HG02885 (cell line): ENCODE measurements at regions not wholly inside any gene's neighbourhood (a gene's known extent, or its start where the extent isn't known, plus 50 kb on each side); places are given as distances from the start of the nearest gene placed in this dataset.
"Not testable (repeated sequence)": the region's sequence is repeated elsewhere in the genome, so short reads cannot be mapped to it uniquely, and the experiment has no call there.

Experiments
- ATAC-seq: cut with Tn5 transposase; IDR thresholded peaks from one replicate; pipeline ENCODE4 v1.9.1; 2021; ENCODE audit warnings: mild to moderate bottlenecking; ENCODE audit not compliant: unreplicated experiment, poor library complexity

DNA sequence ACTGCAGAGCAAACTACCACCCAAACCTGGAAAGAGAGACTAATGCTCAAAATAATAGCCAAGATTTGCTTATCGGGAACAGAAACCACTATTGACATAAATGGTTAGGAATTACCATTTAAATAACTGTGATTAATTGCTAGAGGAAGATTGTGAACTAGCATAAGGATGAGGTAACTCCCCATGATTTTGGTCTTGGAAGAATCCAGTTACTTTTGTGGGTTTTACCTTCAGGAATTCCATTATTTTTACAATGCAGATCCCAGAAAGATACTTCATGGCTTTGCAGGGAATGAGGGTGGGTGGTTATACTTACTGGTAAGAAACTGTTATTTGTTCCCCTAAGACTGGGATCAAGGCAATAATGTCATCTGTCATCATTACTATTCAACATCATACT is 652.9 kb upstream of the FLRT2 start:
- ATAC-seq: no peak

DNA sequence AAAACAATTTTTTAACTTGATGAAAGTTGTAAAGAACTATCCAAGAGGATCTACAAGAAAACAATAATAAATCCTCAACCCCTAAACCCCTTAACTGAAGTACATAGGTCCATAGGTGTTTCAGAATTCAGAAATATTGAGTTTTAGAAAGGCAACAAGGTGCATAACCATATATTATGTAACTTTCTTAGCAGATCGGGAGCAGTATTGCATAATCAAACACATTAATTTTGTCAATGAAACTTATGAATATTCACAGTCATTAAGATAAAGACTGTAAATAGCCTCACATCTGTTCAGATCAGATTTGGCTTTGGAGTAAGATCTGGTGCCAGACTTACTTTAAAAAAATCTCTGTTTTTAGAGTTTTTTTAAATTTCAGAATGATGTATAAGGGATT is 647.1 kb upstream of the FLRT2 start:
- no peak for ATAC-seq

DNA sequence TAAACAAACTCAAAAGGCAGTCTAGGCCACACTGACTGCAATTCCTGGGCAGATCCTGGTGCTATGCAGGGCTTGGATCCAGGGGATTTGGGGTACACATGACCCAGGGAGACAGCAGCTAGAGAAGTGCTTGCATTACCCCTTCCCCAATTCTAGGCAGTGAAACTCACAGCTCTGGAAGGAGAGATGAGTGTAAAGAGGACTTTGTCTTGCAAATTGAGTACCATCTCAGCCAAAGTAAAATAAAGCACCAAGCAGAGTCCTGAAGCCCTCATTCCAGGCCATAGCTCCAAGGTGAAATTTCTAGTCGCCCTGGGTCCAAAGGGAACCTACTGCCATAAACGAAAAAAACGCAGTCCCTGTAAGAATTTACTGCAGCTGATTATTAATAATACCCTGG is 644.9 kb upstream of the FLRT2 start:
- ATAC-seq: no peak

DNA sequence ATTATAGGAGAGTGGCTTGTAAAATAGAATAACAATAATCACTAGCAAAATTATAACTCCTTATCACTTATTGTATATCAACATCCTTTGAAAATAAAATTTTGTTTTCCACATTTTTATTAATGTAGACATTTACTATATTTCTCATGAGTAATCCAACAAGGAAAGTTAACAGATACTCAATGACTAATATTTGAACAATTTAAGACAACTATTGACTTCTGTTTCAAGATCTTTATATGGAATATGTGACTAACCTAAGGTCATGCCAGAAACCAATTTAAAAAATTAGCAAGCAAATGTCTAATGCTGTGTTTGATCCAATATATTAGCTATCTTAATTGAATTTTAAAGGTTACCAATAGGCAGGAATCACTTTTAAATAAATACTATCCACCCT is 638.5 kb upstream of the FLRT2 start:
- no peak for ATAC-seq

DNA sequence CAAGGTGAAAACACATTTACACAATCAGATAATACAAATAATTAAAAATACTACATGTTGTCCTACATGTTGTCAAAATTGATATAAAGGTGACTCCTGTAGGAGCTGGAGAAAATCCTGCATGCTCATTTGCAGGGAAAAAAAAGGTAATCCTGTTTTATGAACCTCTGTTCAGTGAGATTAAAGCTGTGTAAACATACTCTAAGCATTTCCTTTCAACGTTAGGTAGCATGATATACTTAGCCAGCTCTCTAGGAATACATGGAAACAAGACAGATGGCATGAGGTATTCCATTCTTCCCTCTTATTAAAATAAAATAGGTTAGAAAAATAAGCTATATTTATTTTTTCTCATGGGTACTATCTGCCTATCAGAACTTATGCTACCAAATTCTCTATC is 635.7 kb upstream of the FLRT2 start:
- ATAC-seq: no peak

DNA sequence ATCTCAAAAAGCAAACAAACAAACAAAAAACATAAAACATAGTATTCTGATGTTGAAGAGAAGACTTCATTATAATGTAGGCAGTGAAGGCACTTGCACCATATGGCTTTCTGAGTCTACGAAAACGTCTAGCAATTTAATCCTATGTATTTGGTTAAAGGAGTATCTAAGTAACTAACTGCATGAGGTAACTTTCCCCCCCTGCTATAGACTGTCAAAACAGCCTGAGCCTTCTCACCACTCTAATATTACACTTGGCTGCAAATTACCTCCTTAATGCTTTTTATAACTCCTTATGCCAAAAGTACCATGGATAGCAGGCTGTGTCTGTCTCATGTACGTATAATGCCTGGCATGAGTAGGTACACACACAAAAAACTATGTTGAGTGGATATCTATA is 607.6 kb upstream of the FLRT2 start:
- ATAC-seq: no peak

DNA sequence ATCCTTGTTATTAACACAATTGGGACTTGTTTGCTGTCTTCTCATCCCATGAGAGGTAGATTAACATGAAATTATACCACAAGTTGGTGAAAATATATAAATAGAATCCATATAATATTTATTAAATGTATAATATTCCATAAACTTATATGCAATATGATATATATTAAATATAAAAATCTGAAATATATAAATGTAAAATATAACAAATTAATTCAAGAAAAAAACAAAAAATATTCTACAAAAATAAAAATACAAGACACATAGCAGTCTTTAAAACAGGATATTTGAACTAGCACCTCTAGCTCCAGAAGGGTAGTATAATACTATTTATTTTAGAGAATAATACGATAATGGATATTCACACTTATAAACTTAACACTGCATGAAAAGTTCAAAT is 603.3 kb upstream of the FLRT2 start:
- no peak for ATAC-seq

DNA sequence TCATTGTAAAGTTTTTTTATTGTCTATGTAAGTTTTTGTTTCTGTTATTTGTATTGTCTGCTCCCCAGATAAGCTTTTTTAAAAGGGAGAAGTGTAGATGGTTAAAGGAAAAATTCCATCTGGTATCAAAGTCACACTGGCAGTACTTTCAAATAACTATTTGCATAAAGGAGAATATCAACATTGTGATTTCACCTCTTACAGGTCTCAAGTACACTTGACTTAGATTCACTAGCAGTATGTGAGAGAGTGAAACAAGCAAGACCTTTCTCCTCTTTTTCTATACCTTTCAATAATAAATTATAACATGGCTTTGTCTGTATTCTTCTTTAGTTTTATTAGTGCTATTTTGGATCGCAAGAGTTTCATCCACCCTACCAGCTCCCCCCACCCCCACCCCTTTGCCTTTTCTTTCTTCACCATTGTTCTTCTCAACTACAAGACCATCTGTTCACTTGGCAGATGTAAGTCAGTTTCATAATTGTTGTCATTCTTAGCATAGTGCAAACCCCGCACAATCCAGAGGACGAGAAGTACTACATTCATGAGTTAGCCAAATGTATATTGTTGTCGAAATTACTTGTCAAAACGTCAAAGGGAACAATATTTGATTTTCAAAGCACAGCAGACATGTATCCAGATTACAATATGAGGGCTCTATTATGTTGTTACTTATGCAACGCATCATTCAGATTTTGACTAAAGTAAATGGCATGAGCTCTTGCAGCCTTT is 602.7 kb upstream of the FLRT2 start:
- ATAC-seq: no peak

DNA sequence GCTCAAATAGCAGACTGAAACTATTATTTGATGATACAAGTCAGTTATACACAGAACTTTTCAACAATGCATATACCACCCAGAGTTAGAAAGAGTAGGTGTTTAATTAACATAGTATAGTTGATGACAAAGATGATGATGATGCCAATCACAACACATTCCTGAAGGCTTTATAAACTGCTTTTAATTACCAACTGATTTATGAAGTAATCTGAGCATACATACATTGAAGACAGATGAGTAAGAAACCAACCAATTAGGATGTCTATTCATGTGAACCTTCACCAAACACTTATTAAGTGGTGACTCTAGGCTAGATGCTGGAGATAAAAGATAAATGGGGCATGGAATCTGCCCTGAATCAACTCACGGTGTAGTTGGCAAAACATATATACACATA is 600.9 kb upstream of the FLRT2 start:
- ATAC-seq: no peak

DNA sequence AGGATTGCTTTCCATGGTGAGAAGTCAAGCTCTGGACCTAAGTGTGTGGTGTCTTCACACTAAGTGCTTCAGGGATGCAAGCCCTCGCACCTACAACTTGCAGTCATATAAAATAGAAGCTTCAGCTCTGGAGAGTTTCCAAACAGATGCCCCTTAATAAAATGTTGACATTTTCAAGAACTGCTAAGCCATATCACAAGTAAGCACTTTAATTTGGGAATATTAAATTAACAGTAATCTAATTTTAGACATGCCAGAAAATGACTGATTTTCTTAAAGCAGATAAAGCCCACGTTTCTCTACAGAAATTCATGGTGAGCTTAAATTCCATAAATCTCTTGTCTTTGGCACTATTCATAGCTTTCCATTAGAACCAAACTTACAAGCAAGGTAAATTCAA is 600.1 kb upstream of the FLRT2 start:
- ATAC-seq: no peak

DNA sequence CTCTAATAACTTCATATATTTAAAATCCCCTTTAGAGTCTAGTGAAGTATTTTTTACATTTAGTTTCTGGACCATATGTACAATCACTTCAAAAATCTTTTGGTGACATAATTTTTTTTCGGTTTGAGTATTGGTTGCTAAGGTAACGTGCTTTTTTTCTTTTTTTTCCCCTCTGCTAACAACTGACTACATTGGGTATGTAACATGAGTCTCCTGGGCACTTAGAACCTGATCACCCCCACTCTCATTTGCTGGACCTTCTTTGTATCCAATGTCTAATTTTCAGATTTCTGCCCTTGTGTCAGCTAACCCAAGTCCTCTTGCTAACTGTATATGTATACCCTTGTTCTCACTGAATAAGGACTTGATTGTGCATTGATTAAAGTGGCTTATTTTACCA is 592.9 kb upstream of the FLRT2 start:
- ATAC-seq: no peak

DNA sequence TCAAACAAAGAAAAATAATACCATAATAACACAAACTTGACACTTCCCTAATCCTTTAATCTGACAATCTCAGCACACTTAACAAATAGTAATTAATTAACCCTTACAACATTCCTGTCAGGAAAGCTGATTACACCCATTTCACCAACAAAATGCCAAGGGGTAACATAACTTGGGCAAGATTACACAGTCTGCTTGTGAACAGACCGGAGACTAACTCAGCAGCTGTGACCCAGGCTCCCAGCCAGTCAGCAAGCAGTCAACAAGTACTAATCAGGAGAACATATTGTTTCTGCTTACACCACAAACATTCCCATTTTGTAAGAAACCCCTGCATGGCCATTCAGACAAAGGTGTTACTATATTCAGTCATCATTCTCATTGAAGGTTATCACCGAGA is 592.5 kb upstream of the FLRT2 start:
- no peak for ATAC-seq

DNA sequence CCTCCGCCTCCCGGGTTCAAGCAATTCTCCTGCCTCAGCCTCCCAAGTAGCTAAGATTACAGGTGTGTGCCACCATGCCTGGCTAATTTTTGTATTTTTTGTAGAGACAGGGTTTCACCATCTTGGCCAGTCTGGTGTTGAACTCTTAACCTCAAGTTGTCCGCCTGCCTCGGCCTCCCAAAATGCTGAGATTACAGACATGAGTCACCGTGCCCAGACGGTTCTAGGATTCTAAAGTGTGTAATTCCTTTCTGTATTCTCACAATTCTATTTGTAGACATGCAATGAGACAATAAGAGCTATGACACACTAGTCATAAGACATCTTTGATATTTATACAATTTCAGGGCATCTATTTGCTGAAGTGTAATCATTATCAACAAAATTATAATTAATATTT is 585.0 kb upstream of the FLRT2 start:
- not testable (repeated sequence) for ATAC-seq

DNA sequence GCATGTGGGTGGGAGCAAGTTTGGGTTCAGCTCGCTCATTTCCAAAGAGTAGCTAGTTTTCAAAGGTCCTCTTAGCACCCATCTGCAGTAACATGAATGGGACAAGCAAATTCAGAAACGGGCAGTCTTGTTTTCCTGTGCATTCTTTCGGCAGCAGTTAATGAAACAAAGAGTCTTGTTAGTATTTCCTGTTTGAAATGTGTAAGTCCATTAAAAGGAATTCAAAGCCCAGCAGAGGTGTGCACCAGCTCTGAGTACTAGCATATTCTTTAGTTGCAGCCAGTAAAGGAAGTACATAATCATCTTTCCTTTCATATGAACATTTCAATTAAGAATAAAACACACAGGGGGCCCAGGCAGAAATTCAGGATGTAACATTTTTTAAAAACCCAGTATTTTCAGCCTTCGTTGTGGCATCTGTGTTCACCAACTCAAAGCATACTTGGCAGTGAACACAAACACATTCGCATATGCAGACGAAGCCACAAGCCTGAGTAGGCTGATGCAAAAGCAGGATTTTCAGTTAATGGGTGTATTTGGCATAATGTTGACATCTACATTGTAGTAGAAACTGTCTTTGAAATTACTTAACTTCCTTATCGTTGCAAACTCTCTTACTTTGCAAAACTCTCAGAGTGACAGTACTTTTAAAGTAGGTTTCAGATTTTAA is 570.0 kb upstream of the FLRT2 start:
- no peak for ATAC-seq

DNA sequence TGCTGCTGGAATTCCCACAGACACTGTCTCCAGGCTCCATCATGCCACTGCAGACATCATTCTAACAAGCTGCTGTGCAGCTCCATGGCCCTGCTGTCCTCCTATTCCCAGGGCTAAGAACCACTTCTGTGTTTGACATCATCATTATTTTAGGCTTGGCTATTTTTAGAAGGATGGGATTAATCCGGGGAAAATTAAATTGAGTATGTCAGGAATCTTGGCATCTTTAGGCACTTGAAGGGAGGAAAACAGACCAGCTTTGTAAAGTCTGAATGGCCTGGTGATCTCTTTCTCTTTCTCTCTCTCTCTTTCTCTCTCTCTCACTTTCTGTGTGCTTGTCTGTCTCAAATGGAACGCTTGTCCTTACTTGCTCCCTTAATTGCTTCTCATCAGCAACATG is 568.3 kb upstream of the FLRT2 start:
- no peak for ATAC-seq

DNA sequence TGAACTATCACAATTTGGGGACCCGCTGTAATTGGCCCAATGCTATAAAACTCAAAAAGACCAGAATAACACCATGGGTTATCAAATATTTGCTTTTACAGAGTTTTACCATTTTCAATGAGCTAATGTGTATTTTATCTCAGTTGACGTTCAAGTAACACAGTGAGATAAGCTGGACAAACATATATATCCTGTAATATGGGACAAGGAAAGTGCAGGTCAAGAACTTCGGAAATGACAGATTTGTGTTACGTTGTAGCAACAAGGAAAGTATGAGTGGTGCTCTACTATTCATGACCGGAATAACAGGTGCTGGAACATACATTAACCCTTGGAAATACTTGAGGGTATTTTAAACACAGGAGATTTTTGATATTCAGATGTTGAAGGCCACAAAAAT is 566.4 kb upstream of the FLRT2 start:
- ATAC-seq: no peak

DNA sequence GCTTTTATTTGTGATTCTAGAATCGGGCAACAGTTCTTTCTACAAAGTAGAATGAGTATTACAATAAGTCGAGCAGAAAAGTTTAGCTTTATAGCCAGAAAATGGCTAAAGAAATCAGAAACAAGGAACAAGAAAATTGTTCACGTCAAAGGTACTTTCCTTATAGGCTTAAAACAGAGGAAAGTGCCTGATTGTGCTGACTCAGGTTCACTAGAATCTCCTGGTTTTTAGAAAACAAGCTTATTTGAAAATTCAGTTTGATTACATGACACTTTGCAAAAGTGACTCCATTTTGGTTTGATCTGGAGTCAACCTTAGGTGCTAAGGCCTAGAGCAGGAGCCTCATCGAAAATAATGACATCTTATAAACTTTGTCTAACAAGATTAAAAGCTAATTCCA is 564.7 kb upstream of the FLRT2 start:
- ATAC-seq: no peak

DNA sequence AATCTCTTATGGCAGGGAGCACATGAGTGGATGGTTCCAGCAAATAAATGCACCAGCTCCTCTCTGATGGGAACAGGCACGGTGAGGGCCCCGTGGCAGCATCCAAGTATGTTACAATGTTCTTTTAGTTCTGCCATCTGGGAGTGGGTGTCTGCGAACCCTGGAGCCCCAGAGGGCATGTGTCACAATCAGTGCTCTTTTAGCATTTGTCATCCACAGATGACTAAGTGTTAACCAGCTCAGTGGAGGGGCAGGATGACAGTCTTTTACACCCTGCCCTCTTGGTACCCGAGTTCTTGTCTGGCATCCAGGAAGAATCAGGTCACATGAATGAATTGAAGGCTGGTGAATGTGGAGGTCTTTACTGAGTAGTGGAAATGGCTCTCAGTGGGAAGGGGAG is 560.4 kb upstream of the FLRT2 start:
- no peak for ATAC-seq

DNA sequence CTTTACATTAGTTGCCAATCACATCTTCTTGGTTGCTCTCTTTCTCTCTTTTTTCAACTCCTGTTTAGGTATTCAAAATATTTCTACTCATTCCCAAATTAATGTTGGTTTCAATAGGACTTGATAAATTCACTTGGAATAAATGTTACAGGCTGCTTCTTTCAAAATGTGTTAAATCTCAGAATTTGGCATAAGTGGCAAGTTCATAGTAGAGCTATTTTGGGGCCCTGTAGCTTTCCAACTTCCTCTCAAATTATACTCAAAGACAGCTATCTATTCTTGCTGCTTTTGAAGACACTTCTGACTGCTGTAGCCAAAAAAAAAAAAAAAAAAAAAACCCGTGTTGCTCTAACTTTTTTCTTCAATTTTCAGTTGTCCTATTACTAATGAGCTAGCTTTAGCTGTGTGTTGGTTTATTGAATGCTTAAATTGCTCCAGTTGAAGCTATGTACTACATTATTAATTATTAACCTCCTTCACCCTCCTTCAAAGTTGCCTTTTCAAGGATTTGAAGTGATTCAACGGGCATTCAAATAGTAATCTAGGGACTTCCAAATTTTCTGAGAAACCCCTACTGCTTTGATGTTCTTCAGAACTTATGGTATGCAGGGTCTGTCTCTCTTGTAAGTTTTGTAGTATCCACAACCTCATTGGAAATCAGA is 554.6 kb upstream of the FLRT2 start:
- ATAC-seq: no peak

DNA sequence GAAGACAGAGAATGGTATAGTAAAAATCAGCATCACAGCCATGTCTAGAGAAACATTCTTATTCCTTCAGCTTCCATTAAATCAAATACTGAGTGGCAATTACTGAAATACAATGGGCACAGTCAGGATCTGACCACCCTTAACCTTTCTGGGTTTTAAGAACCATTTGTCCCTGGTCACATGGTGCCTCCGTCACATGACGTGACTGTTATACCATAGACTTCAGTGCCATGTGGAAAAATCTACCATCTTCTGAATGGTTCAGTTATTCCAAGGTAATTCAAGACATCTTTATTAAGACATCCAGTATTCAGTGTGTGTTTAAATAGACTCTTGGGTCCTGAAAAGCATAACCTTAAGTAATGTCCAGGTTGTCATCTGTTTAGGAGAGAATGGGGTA is 553.1 kb upstream of the FLRT2 start:
- no peak for ATAC-seq

DNA sequence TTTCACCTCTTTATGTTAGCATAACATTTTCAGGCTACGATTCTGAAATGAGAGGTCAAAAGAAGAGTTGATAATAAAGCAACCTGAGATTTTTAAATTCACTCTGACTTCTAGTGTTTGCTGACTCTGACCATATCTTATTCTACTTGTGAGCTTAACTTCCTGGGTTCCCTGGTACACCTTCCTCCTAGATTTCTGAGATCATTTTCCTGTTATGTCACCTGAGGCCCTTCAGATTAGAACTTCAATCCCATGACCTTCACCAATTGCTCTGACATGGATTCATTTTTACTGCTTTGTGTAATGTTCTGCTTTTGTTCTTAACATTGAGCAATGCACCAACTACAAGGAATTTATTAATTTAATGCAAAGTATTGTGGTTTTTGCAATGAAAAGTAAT is 542.9 kb upstream of the FLRT2 start:
- no peak for ATAC-seq

DNA sequence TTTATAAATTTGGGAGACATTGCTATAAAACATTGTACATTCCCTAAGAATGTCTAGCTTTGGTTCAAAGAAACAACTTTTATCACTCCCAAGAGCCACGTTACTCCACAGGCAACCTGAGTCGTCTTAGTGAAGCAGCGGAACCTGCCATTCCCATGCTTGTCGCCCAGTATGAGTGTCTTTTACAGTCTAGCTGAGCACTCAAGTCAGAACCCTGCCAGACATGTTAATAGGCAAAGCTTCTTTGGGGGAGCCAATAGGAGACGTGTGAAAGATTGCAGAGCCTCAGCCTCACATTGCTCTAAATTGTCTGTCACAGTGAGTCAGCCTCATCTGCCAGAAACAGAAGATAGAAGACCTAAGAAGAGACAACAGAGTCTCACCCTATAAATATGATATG is 541.6 kb upstream of the FLRT2 start:
- no peak for ATAC-seq
